ENCODE measurements at regions not wholly inside any gene's neighbourhood (a gene's known extent, or its start where the extent isn't known, plus 50 kb on each side); places are given as distances from the start of the nearest gene placed in this dataset.

GRCh38 chr2:64222351-64222750 is 78.1 kb upstream of the PELI1 start:
- no peak for DNase-seq (ENCODE audit: low read depth, low spot score)
- no peaks in the 10 kb centered on the region for H3K27me3 Mint-ChIP-seq (ENCODE audit: low read depth)
- no peaks in the 10 kb centered on the region for H3K36me3 Mint-ChIP-seq (ENCODE audit: low read depth)
- no peak overlapping the region for H3K4me3 Mint-ChIP-seq
- TF ChIP-seq, protein P1, sequence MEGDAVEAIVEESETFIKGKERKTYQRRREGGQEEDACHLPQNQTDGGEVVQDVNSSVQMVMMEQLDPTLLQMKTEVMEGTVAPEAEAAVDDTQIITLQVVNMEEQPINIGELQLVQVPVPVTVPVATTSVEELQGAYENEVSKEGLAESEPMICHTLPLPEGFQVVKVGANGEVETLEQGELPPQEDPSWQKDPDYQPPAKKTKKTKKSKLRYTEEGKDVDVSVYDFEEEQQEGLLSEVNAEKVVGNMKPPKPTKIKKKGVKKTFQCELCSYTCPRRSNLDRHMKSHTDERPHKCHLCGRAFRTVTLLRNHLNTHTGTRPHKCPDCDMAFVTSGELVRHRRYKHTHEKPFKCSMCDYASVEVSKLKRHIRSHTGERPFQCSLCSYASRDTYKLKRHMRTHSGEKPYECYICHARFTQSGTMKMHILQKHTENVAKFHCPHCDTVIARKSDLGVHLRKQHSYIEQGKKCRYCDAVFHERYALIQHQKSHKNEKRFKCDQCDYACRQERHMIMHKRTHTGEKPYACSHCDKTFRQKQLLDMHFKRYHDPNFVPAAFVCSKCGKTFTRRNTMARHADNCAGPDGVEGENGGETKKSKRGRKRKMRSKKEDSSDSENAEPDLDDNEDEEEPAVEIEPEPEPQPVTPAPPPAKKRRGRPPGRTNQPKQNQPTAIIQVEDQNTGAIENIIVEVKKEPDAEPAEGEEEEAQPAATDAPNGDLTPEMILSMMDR (conservative IDR thresholded peaks at IDR 0.05): no peak
- H3K4me1 Mint-ChIP-seq: peaks cover 43% of the 10 kb centered on the region
- no peaks in the 10 kb centered on the region for H3K9me3 Mint-ChIP-seq
- H3K27ac Mint-ChIP-seq (ENCODE audit: unreplicated experiment): no peak overlapping the region

- DNase-seq (ENCODE audit: low read depth, low spot score): no peak
- peaks cover 50% of the 10 kb centered on the region for H3K4me1 Mint-ChIP-seq
- TF ChIP-seq, protein P1 (conservative IDR thresholded peaks at IDR 0.05): no peak
- H3K4me3 Mint-ChIP-seq: no peak overlapping the region
- no peaks in the 10 kb centered on the region for H3K9me3 Mint-ChIP-seq
- H3K27ac Mint-ChIP-seq (ENCODE audit: unreplicated experiment): no peak overlapping the region
- no peaks in the 10 kb centered on the region for H3K36me3 Mint-ChIP-seq (ENCODE audit: low read depth)
- H3K27me3 Mint-ChIP-seq (ENCODE audit: low read depth): no peaks in the 10 kb centered on the region
Measured at GRCh38 chr2:64223055-64223454, 78.8 kb upstream of the PELI1 start.

DNA sequence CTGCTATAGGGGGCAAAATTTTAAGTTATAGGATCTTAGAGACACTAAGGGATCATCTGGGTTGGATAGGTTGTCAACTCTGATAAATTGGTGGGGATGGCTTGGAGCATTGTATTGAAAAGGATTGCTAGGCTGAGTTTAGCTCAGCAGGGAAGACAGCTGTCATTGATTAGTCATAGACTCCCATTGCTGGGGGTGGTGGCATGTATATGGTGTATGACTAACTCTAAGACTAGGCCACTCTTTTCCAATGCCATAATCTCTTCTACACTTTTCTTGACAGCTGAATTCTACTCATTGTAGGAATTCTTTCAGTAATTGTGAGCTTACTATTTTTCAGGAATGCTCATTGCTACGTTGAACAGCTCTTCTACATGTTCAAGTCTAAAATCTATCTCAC is 81.3 kb upstream of the PELI1 start:
- Mint-ChIP-seq H3K9me3 (no peaks in the 10 kb centered on the region), H3K36me3 (ENCODE audit: low read depth) (no peaks in the 10 kb centered on the region), H3K27me3 (ENCODE audit: low read depth) (no peaks in the 10 kb centered on the region), H3K4me3 (no peak overlapping the region), H3K4me1 (peaks cover 64% of the 10 kb centered on the region), H3K27ac (ENCODE audit: unreplicated experiment) (peak overlapping the region; percentile 7)
- TF ChIP-seq, protein P1 (conservative IDR thresholded peaks at IDR 0.05): no peak
- no peak for DNase-seq (ENCODE audit: low read depth, low spot score)

- H3K9me3 Mint-ChIP-seq: no peaks in the 10 kb centered on the region
- no peak for DNase-seq (ENCODE audit: low read depth, low spot score)
- TF ChIP-seq, protein P1 (conservative IDR thresholded peaks at IDR 0.05): no peak
- H3K36me3 Mint-ChIP-seq (ENCODE audit: low read depth): no peaks in the 10 kb centered on the region
- no peak overlapping the region for H3K4me3 Mint-ChIP-seq
- H3K4me1 Mint-ChIP-seq: peaks cover 58% of the 10 kb centered on the region
- no peaks in the 10 kb centered on the region for H3K27me3 Mint-ChIP-seq (ENCODE audit: low read depth)
- no peak overlapping the region for H3K27ac Mint-ChIP-seq (ENCODE audit: unreplicated experiment)
Measured at GRCh38 chr2:64226611-64227010, 82.4 kb upstream of the PELI1 start.

DNA sequence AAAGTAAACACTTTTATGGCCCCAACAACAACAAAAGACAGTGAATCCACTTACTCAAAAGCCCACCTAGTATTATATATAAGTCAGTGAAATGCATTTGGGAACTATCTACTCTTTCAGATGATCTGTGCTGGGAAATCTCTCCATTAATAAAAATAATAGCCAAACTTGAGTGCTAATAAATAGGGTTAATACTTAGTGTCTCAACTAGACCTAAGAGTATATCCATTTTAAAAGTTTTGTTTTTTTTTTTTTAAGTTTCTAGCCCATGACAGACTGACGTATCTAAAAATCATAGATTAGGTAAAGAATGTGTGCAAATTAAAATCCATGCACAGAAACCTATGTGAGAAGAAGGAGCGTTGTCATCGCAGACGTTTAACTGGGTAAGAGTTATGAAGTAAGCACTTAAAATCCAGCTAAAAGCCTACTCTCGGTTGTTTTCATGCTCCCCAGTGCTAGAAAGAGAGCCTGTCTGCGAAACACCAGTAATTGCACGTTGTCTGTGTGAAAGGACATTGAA is 83.4 kb upstream of the PELI1 start:
- no peaks in the 10 kb centered on the region for H3K27me3 Mint-ChIP-seq (ENCODE audit: low read depth)
- no peaks in the 10 kb centered on the region for H3K36me3 Mint-ChIP-seq (ENCODE audit: low read depth)
- H3K27ac Mint-ChIP-seq (ENCODE audit: unreplicated experiment): peak overlapping the region; percentile 98
- H3K4me3 Mint-ChIP-seq: peak overlapping the region; percentile 83
- peaks cover 48% of the 10 kb centered on the region for H3K4me1 Mint-ChIP-seq
- TF ChIP-seq, protein P1 (conservative IDR thresholded peaks at IDR 0.05): no peak
- no peaks in the 10 kb centered on the region for H3K9me3 Mint-ChIP-seq
- DNase-seq (ENCODE audit: low read depth, low spot score): no peak
